ENCODE measurements at regions not wholly inside any gene's neighbourhood (a gene's known extent, or its start where the extent isn't known, plus 50 kb on each side); places are given as distances from the start of the nearest gene placed in this dataset.

DNA sequence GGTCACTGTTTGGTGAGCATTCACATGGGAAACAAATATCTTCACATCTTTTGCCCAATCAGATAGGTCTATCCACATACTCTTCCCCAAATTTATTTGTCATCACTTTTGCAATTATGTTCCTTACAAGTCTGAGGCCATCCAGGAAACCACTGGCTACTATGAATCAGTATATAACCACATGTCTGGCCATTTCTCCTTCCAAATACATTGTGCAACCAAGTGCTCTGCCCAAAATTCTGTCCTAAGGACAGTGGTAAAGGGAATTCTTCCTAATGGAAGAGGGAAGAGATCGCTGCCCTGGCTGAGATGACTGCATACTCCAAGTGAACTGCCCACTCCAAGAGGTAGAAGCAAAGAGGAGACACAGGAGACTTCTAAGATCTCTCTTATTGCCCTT is 148.9 kb upstream of the MAX start (continued):
- TF ChIP-seq FOXJ3 (CRISPR knock-in tag; IDR thresholded peaks at IDR 0.05; ENCODE audit: borderline replicate concordance) (no peak), NAIF1 (CRISPR knock-in tag; IDR thresholded peaks at IDR 0.05; ENCODE audit: borderline replicate concordance) (no peak), SMARCC2 (IDR thresholded peaks at IDR 0.05) (no peak)

DNA sequence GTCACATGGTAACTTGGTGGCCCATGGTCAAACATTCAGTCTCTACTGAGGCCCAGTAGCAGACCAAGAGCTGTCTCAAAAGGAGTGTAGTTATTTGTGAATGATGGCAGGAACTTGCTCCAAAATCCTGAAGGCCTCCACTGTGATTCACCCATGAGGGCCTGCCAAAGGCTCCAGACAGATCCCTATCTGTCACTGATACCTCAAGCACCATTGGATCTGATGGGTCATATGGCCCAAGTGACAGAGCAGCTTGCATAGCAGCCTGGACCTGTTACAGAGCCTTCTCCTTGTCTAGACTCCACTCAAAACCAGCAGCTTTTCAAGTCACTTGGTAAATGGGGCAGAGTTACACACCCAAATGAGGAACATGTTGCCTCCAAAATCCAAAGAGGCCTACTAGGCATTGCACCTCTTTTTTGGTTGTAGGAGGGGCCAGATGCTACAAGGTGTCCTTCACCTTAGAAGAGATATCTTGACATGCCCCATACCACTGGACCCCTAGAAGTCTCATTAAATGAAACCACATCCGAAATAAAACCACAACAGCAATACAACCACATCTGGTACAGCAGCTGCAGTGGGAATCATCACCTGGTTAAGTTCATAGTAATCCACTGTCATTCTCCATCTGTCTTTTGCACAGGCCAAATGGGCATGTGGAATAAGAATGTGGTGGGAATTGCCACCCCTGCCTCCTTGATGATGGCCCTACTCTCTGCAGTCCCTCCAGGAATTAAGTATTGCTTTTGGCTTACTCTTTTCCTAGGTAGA is 150.4 kb upstream of the MAX start:
- no peak for ATAC-seq
- no peaks in the 10 kb centered on the region for H3K27me3 ChIP-seq (ENCODE audit: control insufficient read depth in 1 of 2, insufficient read depth in 2 of 2, low read length in 2 of 2)
- ChIA-PET CTCF (ENCODE audit: low intra/inter-chr PET ratio, low total read pairs) (no interaction called here), POLR2A (interaction anchor here (1.0 to 1.9 kb wide), 4 partner anchors 10 to 24 kb away, joined by 3 to 27 read pairs (median 4); no protein-coding TSS in a partner anchor)
- DNase-seq (ENCODE audit: low spot score): no peak
- no peaks in the 10 kb centered on the region for H3K36me3 ChIP-seq (replicated peaks in 1 of 2; ENCODE audit: control insufficient read depth in 1 of 2, insufficient read depth in 2 of 2, low read length in 2 of 2)
- BruUV-seq (replicated peaks): no TSS peak
- intact Hi-C loops (cut with micrococcal nuclease; ENCODE audit: unreplicated experiment): no loop called here
- H4K20me1 ChIP-seq (ENCODE audit: insufficient read depth, low read length): no peaks in the 10 kb centered on the region
- no peak overlapping the region for H3K9ac ChIP-seq (ENCODE audit: insufficient read depth, low read depth, low read length)
- H3K4me2 ChIP-seq (ENCODE audit: low read depth, low read length): no peak overlapping the region
- no peak overlapping the region for H3K27ac ChIP-seq (ENCODE audit: extremely low read length, insufficient read depth, low read length)
- in situ Hi-C loops (cut with HindIII; ENCODE audit: extremely low pct_ligation_motif_present, low pct_unique_long_range_greater_than_20kb): no loop called here
- WGBS (ENCODE audit: low lambda C conversion rate): 100% methylated on average over 1 of the region's 1 CpG
- H3K9me3 ChIP-seq (ENCODE audit: low read length): no peaks in the 10 kb centered on the region
- FAIRE-seq: no peak
- H3K79me2 ChIP-seq (ENCODE audit: insufficient read depth, low read length): no peaks in the 10 kb centered on the region
- H3K4me3 ChIP-seq (replicated peaks in 1 of 3; ENCODE audit: insufficient read depth in 1 of 3, low read depth in 2 of 3, low read length in 3 of 3): no peak overlapping the region
- no peak overlapping the region for H2AFZ ChIP-seq (ENCODE audit: low read length)
- TF ChIP-seq, protein P1, sequence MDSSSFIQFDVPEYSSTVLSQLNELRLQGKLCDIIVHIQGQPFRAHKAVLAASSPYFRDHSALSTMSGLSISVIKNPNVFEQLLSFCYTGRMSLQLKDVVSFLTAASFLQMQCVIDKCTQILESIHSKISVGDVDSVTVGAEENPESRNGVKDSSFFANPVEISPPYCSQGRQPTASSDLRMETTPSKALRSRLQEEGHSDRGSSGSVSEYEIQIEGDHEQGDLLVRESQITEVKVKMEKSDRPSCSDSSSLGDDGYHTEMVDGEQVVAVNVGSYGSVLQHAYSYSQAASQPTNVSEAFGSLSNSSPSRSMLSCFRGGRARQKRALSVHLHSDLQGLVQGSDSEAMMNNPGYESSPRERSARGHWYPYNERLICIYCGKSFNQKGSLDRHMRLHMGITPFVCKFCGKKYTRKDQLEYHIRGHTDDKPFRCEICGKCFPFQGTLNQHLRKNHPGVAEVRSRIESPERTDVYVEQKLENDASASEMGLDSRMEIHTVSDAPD (CRISPR knock-in tag; IDR thresholded peaks at IDR 0.05): no peak
- TF ChIP-seq MAFG (CRISPR knock-in tag; IDR thresholded peaks at IDR 0.05) (no peak), NPAS2 (CRISPR knock-in tag; IDR thresholded peaks at IDR 0.05; ENCODE audit: borderline replicate concordance) (no peak), KLF15 (CRISPR knock-in tag; IDR thresholded peaks at IDR 0.05; ENCODE audit: borderline replicate concordance) (no peak), ZFX (CRISPR knock-in tag; IDR thresholded peaks at IDR 0.05; ENCODE audit: low read depth) (no peak), GFI1 (CRISPR knock-in tag; IDR thresholded peaks at IDR 0.05; ENCODE audit: borderline replicate concordance) (no peak), ZNF160 (CRISPR knock-in tag; IDR thresholded peaks at IDR 0.05) (no peak), KLF11 (CRISPR knock-in tag; IDR thresholded peaks at IDR 0.05) (no peak), NKX3-1 (CRISPR knock-in tag; IDR thresholded peaks at IDR 0.05) (no peak)
- TF ChIP-seq, protein P2, sequence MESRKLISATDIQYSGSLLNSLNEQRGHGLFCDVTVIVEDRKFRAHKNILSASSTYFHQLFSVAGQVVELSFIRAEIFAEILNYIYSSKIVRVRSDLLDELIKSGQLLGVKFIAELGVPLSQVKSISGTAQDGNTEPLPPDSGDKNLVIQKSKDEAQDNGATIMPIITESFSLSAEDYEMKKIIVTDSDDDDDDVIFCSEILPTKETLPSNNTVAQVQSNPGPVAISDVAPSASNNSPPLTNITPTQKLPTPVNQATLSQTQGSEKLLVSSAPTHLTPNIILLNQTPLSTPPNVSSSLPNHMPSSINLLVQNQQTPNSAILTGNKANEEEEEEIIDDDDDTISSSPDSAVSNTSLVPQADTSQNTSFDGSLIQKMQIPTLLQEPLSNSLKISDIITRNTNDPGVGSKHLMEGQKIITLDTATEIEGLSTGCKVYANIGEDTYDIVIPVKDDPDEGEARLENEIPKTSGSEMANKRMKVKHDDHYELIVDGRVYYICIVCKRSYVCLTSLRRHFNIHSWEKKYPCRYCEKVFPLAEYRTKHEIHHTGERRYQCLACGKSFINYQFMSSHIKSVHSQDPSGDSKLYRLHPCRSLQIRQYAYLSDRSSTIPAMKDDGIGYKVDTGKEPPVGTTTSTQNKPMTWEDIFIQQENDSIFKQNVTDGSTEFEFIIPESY (CRISPR knock-in tag; IDR thresholded peaks at IDR 0.05): no peak
- TF ChIP-seq, protein P3, sequence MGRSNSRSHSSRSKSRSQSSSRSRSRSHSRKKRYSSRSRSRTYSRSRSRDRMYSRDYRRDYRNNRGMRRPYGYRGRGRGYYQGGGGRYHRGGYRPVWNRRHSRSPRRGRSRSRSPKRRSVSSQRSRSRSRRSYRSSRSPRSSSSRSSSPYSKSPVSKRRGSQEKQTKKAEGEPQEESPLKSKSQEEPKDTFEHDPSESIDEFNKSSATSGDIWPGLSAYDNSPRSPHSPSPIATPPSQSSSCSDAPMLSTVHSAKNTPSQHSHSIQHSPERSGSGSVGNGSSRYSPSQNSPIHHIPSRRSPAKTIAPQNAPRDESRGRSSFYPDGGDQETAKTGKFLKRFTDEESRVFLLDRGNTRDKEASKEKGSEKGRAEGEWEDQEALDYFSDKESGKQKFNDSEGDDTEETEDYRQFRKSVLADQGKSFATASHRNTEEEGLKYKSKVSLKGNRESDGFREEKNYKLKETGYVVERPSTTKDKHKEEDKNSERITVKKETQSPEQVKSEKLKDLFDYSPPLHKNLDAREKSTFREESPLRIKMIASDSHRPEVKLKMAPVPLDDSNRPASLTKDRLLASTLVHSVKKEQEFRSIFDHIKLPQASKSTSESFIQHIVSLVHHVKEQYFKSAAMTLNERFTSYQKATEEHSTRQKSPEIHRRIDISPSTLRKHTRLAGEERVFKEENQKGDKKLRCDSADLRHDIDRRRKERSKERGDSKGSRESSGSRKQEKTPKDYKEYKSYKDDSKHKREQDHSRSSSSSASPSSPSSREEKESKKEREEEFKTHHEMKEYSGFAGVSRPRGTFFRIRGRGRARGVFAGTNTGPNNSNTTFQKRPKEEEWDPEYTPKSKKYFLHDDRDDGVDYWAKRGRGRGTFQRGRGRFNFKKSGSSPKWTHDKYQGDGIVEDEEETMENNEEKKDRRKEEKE (IDR thresholded peaks at IDR 0.05): no peak
- TF ChIP-seq, protein P4, sequence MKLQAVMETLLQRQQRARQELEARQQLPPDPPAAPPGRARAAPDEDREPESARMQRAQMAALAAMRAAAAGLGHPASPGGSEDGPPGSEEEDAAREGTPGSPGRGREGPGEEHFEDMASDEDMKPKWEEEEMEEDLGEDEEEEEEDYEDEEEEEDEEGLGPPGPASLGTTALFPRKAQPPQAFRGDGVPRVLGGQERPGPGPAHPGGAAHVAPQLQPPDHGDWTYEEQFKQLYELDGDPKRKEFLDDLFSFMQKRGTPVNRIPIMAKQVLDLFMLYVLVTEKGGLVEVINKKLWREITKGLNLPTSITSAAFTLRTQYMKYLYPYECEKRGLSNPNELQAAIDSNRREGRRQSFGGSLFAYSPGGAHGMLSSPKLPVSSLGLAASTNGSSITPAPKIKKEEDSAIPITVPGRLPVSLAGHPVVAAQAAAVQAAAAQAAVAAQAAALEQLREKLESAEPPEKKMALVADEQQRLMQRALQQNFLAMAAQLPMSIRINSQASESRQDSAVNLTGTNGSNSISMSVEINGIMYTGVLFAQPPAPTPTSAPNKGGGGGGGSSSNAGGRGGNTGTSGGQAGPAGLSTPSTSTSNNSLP (IDR thresholded peaks at IDR 0.05; ENCODE audit: low read depth, low read length): no peak
- H3K4me1 ChIP-seq (ENCODE audit: insufficient read depth, low read length): peaks cover 56% of the 10 kb centered on the region
